ENCODE measurements at regions not wholly inside any gene's neighbourhood (a gene's known extent, or its start where the extent isn't known, plus 50 kb on each side); places are given as distances from the start of the nearest gene placed in this dataset.
A peak's percentile ranks its signal among the peaks of the same experiment; 100 is the strongest.

GRCh38 chr1:221161571-221162041 is 282.4 kb downstream of the HLX start:
- no peak for DNase-seq (ENCODE audit: low read depth in 2 of 2)

- no peak for DNase-seq (ENCODE audit: low read depth in 2 of 2)
Measured at GRCh38 chr1:221162352-221162751, 283.1 kb downstream of the HLX start.

- DNase-seq (ENCODE audit: low read depth in 2 of 2), result no peak
Measured at GRCh38 chr1:221162939-221163338, 283.7 kb downstream of the HLX start.

GRCh38 chr1:221164029-221164428 is 284.8 kb downstream of the HLX start:
- no peak for DNase-seq (ENCODE audit: low read depth in 2 of 2)

- no peak for DNase-seq (ENCODE audit: low read depth in 2 of 2)
Measured at GRCh38 chr1:221164951-221165838, 286.0 kb downstream of the HLX start.

- no peak for DNase-seq (ENCODE audit: low read depth in 2 of 2)
Measured at GRCh38 chr1:221165839-221166500, 286.7 kb downstream of the HLX start.

- DNase-seq (ENCODE audit: low read depth in 2 of 2), result no peak
Measured at GRCh38 chr1:221166559-221167318, 287.5 kb downstream of the HLX start.

- DNase-seq (ENCODE audit: low read depth in 2 of 2), result peak; percentile 82 to 84
Measured at GRCh38 chr1:221169447-221169889, 290.2 kb downstream of the HLX start.

- DNase-seq (ENCODE audit: low read depth in 2 of 2), result no peak
Measured at GRCh38 chr1:221170171-221170570, 290.9 kb downstream of the HLX start.

GRCh38 chr1:221171768-221172167 is 292.5 kb downstream of the HLX start:
- DNase-seq (ENCODE audit: low read depth in 2 of 2), result no peak

GRCh38 chr1:221172841-221173240 is 293.6 kb downstream of the HLX start:
- DNase-seq (ENCODE audit: low read depth in 2 of 2), result no peak

GRCh38 chr1:221174330-221174993 is 295.2 kb downstream of the HLX start:
- DNase-seq (ENCODE audit: low read depth in 2 of 2), result no peak

GRCh38 chr1:221175249-221175648 is 296.0 kb downstream of the HLX start:
- DNase-seq (ENCODE audit: low read depth in 2 of 2), result no peak

GRCh38 chr1:221180704-221181368 is 301.6 kb downstream of the HLX start:
- DNase-seq (ENCODE audit: low read depth in 2 of 2), result no peak

- no peak for DNase-seq (ENCODE audit: low read depth in 2 of 2)
Measured at GRCh38 chr1:221182791-221183533, 303.7 kb downstream of the HLX start.

GRCh38 chr1:221184131-221184794 is 305.0 kb downstream of the HLX start:
- DNase-seq (ENCODE audit: low read depth in 2 of 2), result no peak

- no peak for DNase-seq (ENCODE audit: low read depth in 2 of 2)
Measured at GRCh38 chr1:221187174-221187573, 307.9 kb downstream of the HLX start.

- no peak for DNase-seq (ENCODE audit: low read depth in 2 of 2)
Measured at GRCh38 chr1:221188458-221188857, 309.2 kb downstream of the HLX start.

- no peak for DNase-seq (ENCODE audit: low read depth in 2 of 2)
Measured at GRCh38 chr1:221190249-221190648, 311.0 kb downstream of the HLX start.

- no peak for DNase-seq (ENCODE audit: low read depth in 2 of 2)
Measured at GRCh38 chr1:221192055-221192454, 312.8 kb downstream of the HLX start.

Data from fibroblast of skin of left biceps (primary cell).